GM23338 (cell line): ENCODE measurements at regions not wholly inside any gene's neighbourhood (a gene's known extent, or its start where the extent isn't known, plus 50 kb on each side); places are given as distances from the start of the nearest gene placed in this dataset.
A peak's percentile ranks its signal among the peaks of the same experiment; 100 is the strongest.

Source experiments
- ATAC-seq: fragments of 200-7000 bp; cut with Tn5 transposase; 3 replicates; pipeline ENCODE4 v1.9.1; 2020
- DNase-seq: peaks from one replicate; pipeline ENCODE4 v3.0.0-alpha.2; 2015; ENCODE audit warnings: low spot score
- H2AFZ ChIP-seq: fragments of 200-600 bp; sonication (generic); 2 replicates; pipeline ENCODE4 v1.8.0; 2016; ENCODE audit warnings: antibody characterized with exemption, mild to moderate bottlenecking, moderate library complexity
- H3F3A ChIP-seq: fragments of 200-600 bp; sonication (generic); replicated peaks from 2 replicates; pipeline ENCODE4 v1.8.0; 2017; ENCODE audit warnings: antibody characterized with exemption, mixed run types, low read depth
- H3K27ac ChIP-seq: fragments of 200-600 bp; sonication (generic); 2 replicates; pipeline ENCODE4 v1.6.1; 2016; ENCODE audit warnings: low read depth
- H3K27me3 ChIP-seq: fragments of 200-600 bp; sonication (generic); 2 replicates; pipeline ENCODE4 v1.8.0; 2016; ENCODE audit warnings: mild to moderate bottlenecking, mixed run types, moderate library complexity; ENCODE audit not compliant: insufficient read depth
- H3K36me3 ChIP-seq: fragments of 200-600 bp; sonication (generic); 2 replicates; pipeline ENCODE4 v1.8.0; 2016; ENCODE audit warnings: mild to moderate bottlenecking; ENCODE audit not compliant: insufficient read depth
- H3K4me1 ChIP-seq: fragments of 200-600 bp; sonication (generic); 2 replicates; pipeline ENCODE4 v1.8.0; 2016; ENCODE audit warnings: mild to moderate bottlenecking, moderate library complexity; ENCODE audit not compliant: insufficient read depth
- H3K4me2 ChIP-seq: fragments of 200-600 bp; sonication (generic); 2 replicates; pipeline ENCODE4 v1.7.1; 2017; ENCODE audit warnings: mixed run types
- H3K4me3 ChIP-seq: fragments of 200-600 bp; sonication (generic); 2 replicates; pipeline ENCODE4 v1.6.1; 2016; ENCODE audit warnings: mixed run types
- H3K79me2 ChIP-seq: fragments of 200-600 bp; sonication (generic); replicated peaks from 2 replicates; pipeline ENCODE4 v1.8.0; 2017; ENCODE audit warnings: mild to moderate bottlenecking; ENCODE audit not compliant: insufficient read depth
- H3K9me2 ChIP-seq: fragments of 200-600 bp; sonication (generic); 2 replicates; pipeline ENCODE4 v1.8.0; 2017; ENCODE audit not compliant: insufficient read depth
- H4K20me1 ChIP-seq: fragments of 200-600 bp; sonication (generic); replicated peaks from 2 replicates; pipeline ENCODE4 v1.8.0; 2017; ENCODE audit warnings: mild to moderate bottlenecking; ENCODE audit not compliant: insufficient read depth
- H3K27ac Mint-ChIP-seq: 2 replicates; pipeline ENCODE4 v1.8.0; 2020; ENCODE audit warnings: inconsistent platforms, mild to moderate bottlenecking, moderate library complexity, mixed read lengths
- H3K27me3 Mint-ChIP-seq: 3 replicates; pipeline ENCODE4 v1.8.0; 2022; ENCODE audit warnings: low read depth, mild to moderate bottlenecking, moderate library complexity, mixed read lengths, inconsistent platforms; ENCODE audit not compliant: insufficient read depth, poor library complexity
- H3K36me3 Mint-ChIP-seq: 3 replicates; pipeline ENCODE4 v1.8.0; 2021; ENCODE audit warnings: low read depth, mild to moderate bottlenecking, inconsistent platforms, moderate library complexity, mixed read lengths
- H3K4me1 Mint-ChIP-seq: 3 replicates; pipeline ENCODE4 v1.8.0; 2020; ENCODE audit warnings: mild to moderate bottlenecking, inconsistent platforms, mixed read lengths
- H3K4me3 Mint-ChIP-seq: 3 replicates; pipeline ENCODE4 v1.8.0; 2021; ENCODE audit warnings: moderate library complexity, mild to moderate bottlenecking, inconsistent platforms, mixed read lengths
- H3K9me3 Mint-ChIP-seq: 3 replicates; pipeline ENCODE4 v1.8.0; 2020; ENCODE audit warnings: moderate library complexity, mild to moderate bottlenecking, inconsistent platforms, mixed read lengths
- CREB1 ChIP-seq: fragments of 250-450 bp; sonication (Bioruptor Pico); IDR thresholded peaks from 2 replicates; pipeline ENCODE4 v1.5.0; 2020; ENCODE audit warnings: low read depth, mild to moderate bottlenecking, moderate library complexity
- EZH2 ChIP-seq: fragments of 200-600 bp; sonication (generic); IDR thresholded peaks from one replicate; pipeline ENCODE4 v1.8.0; 2017; ENCODE audit warnings: antibody characterized with exemption, mild to moderate bottlenecking, low read depth; ENCODE audit not compliant: unreplicated experiment
- EZH2phosphoT487 ChIP-seq: fragments of 200-600 bp; sonication (generic); IDR thresholded peaks from one replicate; pipeline ENCODE4 v1.8.1; 2018; ENCODE audit warnings: antibody characterized with exemption; ENCODE audit not compliant: unreplicated experiment
- JUNB ChIP-seq: IDR thresholded peaks from one replicate; pipeline ENCODE4 v1.6.1; 2016; ENCODE audit warnings: antibody characterized with exemption; ENCODE audit not compliant: unreplicated experiment
- NANOG ChIP-seq: IDR thresholded peaks from 2 replicates; pipeline ENCODE4 v1.6.1; 2016; ENCODE audit warnings: antibody characterized with exemption, borderline replicate concordance
- POLR2AphosphoS5 ChIP-seq: IDR thresholded peaks from 2 replicates; pipeline ENCODE4 v1.6.1; 2016; ENCODE audit warnings: antibody characterized with exemption, low read depth
- STAT1 ChIP-seq: IDR thresholded peaks from one replicate; pipeline ENCODE4 v1.6.1; 2016; ENCODE audit warnings: antibody characterized with exemption; ENCODE audit not compliant: unreplicated experiment
- ZNF114 ChIP-seq: fragments of 250-450 bp; sonication (Bioruptor Pico); IDR thresholded peaks from 2 replicates; pipeline ENCODE4 v1.5.0; 2020; ENCODE audit warnings: mild to moderate bottlenecking, moderate library complexity
- ZNF331 ChIP-seq: fragments of 250-450 bp; sonication (Bioruptor Pico); IDR thresholded peaks from 2 replicates; pipeline ENCODE4 v1.5.0; 2020; ENCODE audit warnings: low read depth, mild to moderate bottlenecking, moderate library complexity
- TF ChIP-seq, protein P1 (sequence below): IDR thresholded peaks from one replicate; pipeline ENCODE4 v1.6.1; 2018; ENCODE audit warnings: antibody characterized with exemption; ENCODE audit not compliant: unreplicated experiment
- TF ChIP-seq, protein P2 (sequence below): fragments of 250-450 bp; sonication (Bioruptor Pico); IDR thresholded peaks from 2 replicates; pipeline ENCODE4 v1.5.0; 2020; ENCODE audit warnings: mild to moderate bottlenecking, moderate library complexity
- TF ChIP-seq, protein P3 (sequence below), 2 experiments: fragments of 200-600 bp in 1 of 2; sonication (generic) in 1 of 2; conservative IDR thresholded peaks; 2 replicates each; pipeline versions ENCODE4 v1.5.1 to v1.6.1; 2016 to 2017; ENCODE audit warnings: antibody characterized with exemption in 2 of 2, low read depth in 2 of 2, mild to moderate bottlenecking in 2 of 2, moderate library complexity in 1 of 2

DNA sequence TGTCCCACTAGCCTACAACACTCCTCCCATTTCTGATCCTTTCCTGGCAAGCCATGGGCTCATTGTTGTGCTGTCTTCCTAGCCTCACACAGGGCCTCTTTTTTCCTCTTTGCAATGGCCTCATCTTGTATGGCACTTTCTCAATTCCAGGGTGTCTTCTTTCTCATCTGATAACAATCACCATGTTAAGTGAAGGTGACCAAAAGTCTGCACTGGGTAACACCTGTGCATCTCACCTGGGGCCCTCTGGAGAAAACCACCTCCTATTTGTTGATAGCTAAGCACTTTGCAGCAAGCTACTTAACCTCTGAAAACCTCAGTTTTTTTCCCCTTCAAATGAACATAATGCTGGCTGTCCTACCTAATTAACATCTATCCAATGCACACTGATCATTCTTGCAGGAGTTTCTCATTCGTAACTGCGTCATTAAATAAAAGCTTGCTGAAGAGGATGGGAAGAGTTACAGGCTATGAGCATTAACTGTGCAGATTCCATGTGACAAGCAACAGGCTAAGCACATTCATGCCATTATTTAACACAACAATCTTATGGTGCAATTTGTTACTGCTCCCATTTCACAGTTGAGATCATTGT, 60.1 kb upstream of the STK32A start (continued):
- TF ChIP-seq EZH2 (no peak), ZNF114 (CRISPR knock-in tag) (no peak)

DNA sequence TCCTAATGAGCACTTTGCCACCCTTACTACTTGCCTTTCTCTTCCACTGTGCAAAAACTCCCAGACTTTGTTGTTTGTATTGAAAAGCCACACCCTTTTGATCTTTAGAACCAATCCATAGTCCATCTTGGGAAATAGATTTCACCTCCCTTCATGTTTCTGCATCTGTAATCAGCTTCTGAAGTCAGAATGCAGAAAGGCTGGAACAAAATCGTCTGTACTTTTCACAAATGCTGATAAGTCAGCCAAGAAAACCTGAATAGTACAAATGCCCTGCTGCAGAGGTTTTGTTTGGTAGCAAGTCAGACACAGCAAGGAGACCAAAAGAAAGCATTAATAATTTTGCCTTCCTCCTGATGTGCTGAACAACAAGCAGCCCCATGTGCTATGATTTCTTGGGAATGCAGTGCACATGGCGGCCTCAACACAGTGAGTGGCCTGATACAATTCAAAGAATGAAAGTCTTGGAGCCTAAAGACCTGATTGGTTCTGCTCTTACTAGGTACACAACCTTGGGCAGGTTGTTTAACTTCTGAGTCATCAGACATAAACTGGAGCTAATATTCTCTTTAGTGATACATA, 59.2 kb upstream of the STK32A start:
- H3K4me1 Mint-ChIP-seq, result no peaks in the 10 kb centered on the region
- no peaks in the 10 kb centered on the region for H3K27me3 Mint-ChIP-seq
- Histone ChIP-seq H3K4me1 (no peaks in the 10 kb centered on the region), H3K27ac (no peak overlapping the region), H3K4me2 (no peak overlapping the region), H3K79me2 (no peaks in the 10 kb centered on the region), H3K36me3 (no peaks in the 10 kb centered on the region), H3K4me3 (no peak overlapping the region), H4K20me1 (no peaks in the 10 kb centered on the region), H2AFZ (0 out of 2 replicates have a peak overlapping the region, but pooled peaks have one; percentile 39), H3K9me2 (0 out of 2 replicates have a peak, but pooled peaks cover 5% of the 10 kb centered on the region), H3F3A (no peaks in the 10 kb centered on the region), H3K27me3 (no peaks in the 10 kb centered on the region)
- no peak overlapping the region for H3K4me3 Mint-ChIP-seq
- no peaks in the 10 kb centered on the region for H3K36me3 Mint-ChIP-seq
- ATAC-seq (no peak), DNase-seq (no peak)
- H3K9me3 Mint-ChIP-seq, result no peaks in the 10 kb centered on the region
- no peak overlapping the region for H3K27ac Mint-ChIP-seq
- TF ChIP-seq ZNF331 (CRISPR knock-in tag) (no peak), NANOG (no peak), EZH2phosphoT487 (no peak), CREB1 (CRISPR knock-in tag) (no peak), JUNB (no peak), STAT1 (no peak), ZNF114 (CRISPR knock-in tag) (no peak), EZH2 (no peak), POLR2AphosphoS5 (no peak)
- TF ChIP-seq, protein P1, sequence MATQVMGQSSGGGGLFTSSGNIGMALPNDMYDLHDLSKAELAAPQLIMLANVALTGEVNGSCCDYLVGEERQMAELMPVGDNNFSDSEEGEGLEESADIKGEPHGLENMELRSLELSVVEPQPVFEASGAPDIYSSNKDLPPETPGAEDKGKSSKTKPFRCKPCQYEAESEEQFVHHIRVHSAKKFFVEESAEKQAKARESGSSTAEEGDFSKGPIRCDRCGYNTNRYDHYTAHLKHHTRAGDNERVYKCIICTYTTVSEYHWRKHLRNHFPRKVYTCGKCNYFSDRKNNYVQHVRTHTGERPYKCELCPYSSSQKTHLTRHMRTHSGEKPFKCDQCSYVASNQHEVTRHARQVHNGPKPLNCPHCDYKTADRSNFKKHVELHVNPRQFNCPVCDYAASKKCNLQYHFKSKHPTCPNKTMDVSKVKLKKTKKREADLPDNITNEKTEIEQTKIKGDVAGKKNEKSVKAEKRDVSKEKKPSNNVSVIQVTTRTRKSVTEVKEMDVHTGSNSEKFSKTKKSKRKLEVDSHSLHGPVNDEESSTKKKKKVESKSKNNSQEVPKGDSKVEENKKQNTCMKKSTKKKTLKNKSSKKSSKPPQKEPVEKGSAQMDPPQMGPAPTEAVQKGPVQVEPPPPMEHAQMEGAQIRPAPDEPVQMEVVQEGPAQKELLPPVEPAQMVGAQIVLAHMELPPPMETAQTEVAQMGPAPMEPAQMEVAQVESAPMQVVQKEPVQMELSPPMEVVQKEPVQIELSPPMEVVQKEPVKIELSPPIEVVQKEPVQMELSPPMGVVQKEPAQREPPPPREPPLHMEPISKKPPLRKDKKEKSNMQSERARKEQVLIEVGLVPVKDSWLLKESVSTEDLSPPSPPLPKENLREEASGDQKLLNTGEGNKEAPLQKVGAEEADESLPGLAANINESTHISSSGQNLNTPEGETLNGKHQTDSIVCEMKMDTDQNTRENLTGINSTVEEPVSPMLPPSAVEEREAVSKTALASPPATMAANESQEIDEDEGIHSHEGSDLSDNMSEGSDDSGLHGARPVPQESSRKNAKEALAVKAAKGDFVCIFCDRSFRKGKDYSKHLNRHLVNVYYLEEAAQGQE, result no peak
- TF ChIP-seq, protein P2, sequence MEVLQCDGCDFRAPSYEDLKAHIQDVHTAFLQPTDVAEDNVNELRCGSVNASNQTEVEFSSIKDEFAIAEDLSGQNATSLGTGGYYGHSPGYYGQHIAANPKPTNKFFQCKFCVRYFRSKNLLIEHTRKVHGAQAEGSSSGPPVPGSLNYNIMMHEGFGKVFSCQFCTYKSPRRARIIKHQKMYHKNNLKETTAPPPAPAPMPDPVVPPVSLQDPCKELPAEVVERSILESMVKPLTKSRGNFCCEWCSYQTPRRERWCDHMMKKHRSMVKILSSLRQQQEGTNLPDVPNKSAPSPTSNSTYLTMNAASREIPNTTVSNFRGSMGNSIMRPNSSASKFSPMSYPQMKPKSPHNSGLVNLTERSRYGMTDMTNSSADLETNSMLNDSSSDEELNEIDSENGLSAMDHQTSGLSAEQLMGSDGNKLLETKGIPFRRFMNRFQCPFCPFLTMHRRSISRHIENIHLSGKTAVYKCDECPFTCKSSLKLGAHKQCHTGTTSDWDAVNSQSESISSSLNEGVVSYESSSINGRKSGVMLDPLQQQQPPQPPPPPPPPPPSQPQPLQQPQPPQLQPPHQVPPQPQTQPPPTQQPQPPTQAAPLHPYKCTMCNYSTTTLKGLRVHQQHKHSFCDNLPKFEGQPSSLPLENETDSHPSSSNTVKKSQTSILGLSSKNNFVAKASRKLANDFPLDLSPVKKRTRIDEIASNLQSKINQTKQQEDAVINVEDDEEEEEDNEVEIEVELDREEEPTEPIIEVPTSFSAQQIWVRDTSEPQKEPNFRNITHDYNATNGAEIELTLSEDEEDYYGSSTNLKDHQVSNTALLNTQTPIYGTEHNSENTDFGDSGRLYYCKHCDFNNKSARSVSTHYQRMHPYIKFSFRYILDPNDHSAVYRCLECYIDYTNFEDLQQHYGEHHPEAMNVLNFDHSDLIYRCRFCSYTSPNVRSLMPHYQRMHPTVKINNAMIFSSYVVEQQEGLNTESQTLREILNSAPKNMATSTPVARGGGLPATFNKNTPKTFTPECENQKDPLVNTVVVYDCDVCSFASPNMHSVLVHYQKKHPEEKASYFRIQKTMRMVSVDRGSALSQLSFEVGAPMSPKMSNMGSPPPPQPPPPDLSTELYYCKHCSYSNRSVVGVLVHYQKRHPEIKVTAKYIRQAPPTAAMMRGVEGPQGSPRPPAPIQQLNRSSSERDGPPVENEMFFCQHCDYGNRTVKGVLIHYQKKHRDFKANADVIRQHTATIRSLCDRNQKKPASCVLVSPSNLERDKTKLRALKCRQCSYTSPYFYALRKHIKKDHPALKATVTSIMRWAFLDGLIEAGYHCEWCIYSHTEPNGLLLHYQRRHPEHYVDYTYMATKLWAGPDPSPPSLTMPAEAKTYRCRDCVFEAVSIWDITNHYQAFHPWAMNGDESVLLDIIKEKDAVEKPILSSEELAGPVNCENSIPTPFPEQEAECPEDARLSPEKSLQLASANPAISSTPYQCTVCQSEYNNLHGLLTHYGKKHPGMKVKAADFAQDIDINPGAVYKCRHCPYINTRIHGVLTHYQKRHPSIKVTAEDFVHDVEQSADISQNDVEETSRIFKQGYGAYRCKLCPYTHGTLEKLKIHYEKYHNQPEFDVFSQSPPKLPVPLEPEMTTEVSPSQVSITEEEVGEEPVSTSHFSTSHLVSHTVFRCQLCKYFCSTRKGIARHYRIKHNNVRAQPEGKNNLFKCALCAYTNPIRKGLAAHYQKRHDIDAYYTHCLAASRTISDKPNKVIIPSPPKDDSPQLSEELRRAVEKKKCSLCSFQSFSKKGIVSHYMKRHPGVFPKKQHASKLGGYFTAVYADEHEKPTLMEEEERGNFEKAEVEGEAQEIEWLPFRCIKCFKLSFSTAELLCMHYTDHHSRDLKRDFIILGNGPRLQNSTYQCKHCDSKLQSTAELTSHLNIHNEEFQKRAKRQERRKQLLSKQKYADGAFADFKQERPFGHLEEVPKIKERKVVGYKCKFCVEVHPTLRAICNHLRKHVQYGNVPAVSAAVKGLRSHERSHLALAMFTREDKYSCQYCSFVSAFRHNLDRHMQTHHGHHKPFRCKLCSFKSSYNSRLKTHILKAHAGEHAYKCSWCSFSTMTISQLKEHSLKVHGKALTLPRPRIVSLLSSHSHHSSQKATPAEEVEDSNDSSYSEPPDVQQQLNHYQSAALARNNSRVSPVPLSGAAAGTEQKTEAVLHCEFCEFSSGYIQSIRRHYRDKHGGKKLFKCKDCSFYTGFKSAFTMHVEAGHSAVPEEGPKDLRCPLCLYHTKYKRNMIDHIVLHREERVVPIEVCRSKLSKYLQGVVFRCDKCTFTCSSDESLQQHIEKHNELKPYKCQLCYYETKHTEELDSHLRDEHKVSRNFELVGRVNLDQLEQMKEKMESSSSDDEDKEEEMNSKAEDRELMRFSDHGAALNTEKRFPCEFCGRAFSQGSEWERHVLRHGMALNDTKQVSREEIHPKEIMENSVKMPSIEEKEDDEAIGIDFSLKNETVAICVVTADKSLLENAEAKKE (CRISPR knock-in tag), result no peak
- TF ChIP-seq, protein P3, sequence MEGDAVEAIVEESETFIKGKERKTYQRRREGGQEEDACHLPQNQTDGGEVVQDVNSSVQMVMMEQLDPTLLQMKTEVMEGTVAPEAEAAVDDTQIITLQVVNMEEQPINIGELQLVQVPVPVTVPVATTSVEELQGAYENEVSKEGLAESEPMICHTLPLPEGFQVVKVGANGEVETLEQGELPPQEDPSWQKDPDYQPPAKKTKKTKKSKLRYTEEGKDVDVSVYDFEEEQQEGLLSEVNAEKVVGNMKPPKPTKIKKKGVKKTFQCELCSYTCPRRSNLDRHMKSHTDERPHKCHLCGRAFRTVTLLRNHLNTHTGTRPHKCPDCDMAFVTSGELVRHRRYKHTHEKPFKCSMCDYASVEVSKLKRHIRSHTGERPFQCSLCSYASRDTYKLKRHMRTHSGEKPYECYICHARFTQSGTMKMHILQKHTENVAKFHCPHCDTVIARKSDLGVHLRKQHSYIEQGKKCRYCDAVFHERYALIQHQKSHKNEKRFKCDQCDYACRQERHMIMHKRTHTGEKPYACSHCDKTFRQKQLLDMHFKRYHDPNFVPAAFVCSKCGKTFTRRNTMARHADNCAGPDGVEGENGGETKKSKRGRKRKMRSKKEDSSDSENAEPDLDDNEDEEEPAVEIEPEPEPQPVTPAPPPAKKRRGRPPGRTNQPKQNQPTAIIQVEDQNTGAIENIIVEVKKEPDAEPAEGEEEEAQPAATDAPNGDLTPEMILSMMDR (conservative IDR thresholded peaks at IDR 0.05; ENCODE audit: low read depth in 2 of 2), result no peak
